Peyer's patch (tissue), 4 donors: ENCODE measurements at regions not wholly inside any gene's neighbourhood (a gene's known extent, or its start where the extent isn't known, plus 50 kb on each side); places are given as distances from the start of the nearest gene placed in this dataset.

Experiments used
- CTCF ChIP-seq, 6 experiments: fragments of 450-650 bp in 4 of 6; fragments of 200-600 bp in 2 of 6; sonication (generic) in 1 of 6; IDR thresholded peaks; one replicate each; pipeline ENCODE4 v1.5.1; 2017 to 2019; ENCODE audit warnings: antibody characterized with exemption in 6 of 6, mild to moderate bottlenecking in 3 of 6, moderate library complexity in 1 of 6
- POLR2A ChIP-seq, 2 donors: fragments of 450-650 bp; IDR thresholded peaks; one replicate each; pipeline ENCODE4 v1.5.1; 2017; ENCODE audit warnings: antibody characterized with exemption in 2 of 2, mild to moderate bottlenecking in 2 of 2, moderate library complexity in 2 of 2

- no peak for TF ChIP-seq POLR2A (IDR thresholded peaks at IDR 0.05)
- TF ChIP-seq CTCF (IDR thresholded peaks at IDR 0.05), result no peak
These were observed 179.8 kb upstream of the KCNK2 start for GRCh38 chr1:214902636-214903320.
